ENCODE measurements at regions not wholly inside any gene's neighbourhood (a gene's known extent, or its start where the extent isn't known, plus 50 kb on each side); places are given as distances from the start of the nearest gene placed in this dataset.

DNA sequence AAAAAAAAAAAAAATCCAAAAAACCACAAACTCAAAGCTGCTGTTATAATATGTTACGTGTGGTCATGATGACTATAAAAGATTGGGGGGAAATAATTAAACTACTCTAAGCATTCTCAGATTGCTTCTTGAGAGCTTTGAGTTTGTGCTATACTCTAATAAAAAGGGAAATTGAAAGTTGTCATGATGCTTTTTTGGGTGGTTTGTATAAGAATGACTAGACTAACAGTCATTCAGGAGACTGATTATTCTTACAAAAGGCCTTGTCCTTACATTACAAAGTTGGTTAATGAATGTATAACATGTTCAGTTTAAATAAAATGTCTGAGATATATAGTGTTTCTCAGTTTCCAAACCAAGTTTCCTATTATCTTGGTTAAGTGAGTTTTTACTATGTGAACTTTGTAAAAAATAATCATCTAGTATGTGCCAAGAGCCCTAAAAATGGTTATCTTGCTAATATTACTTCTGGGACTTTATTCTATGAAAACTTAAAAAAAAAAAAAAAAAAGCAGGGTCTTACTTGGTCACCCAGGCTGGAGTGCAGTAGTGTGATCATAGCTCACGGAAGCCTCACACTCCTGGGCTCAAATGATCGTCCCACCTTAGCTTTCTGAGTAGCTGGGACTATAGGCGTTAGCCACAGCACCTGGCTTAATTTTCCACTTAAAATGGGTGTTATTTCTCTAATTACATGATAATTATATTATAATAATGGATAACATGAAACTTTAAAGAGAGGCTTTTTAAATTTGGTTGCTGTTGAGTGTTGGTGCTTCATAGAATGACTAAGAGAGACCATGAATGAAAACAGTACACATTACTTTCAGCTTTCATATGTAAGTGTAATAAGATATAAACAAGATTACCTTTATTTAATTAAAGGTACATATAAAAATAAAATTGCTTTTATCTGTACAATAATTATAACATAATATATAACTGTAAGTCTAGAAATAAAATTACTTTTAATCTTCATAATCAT, 459.6 kb upstream of the RGS6 start:
- no peak for TF ChIP-seq FOXP2 (optimal IDR thresholded peaks at IDR 0.05; ENCODE audit: borderline replicate concordance, extremely low read depth, extremely low read length, insufficient read depth)
- TF ChIP-seq TAF1 (IDR thresholded peaks at IDR 0.05; ENCODE audit: borderline replicate concordance, insufficient read depth, low read length): no peak
- TF ChIP-seq SIN3A (IDR thresholded peaks at IDR 0.05; ENCODE audit: borderline replicate concordance, insufficient read depth, low read length): no peak

DNA sequence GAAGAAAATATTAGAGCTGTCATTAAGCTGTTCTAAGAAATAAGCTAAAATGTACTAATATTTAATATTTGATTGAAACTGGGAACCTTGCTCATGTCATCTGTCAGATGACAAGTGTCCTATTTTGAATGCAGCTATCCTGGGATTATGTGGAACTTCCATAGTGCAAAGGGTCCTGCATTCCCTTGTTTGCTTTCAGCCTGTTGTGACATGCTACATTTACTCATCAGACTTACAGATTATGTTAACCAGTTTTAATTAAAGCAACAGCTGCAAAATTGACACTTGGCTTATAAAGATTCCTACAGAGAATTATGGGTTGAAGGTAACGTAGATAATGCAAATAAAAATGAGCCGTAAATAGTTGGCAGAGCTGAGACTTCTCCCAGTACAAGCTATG, 458.4 kb upstream of the RGS6 start:
- no peak for TF ChIP-seq TAF1 (IDR thresholded peaks at IDR 0.05; ENCODE audit: borderline replicate concordance, insufficient read depth, low read length)
- no peak for TF ChIP-seq FOXP2 (optimal IDR thresholded peaks at IDR 0.05; ENCODE audit: borderline replicate concordance, extremely low read depth, extremely low read length, insufficient read depth)
- TF ChIP-seq POLR2AphosphoS5 (IDR thresholded peaks at IDR 0.05; ENCODE audit: low read depth, low read length): no peak
- TF ChIP-seq SIN3A (IDR thresholded peaks at IDR 0.05; ENCODE audit: borderline replicate concordance, insufficient read depth, low read length): no peak
- TF ChIP-seq, protein P1, sequence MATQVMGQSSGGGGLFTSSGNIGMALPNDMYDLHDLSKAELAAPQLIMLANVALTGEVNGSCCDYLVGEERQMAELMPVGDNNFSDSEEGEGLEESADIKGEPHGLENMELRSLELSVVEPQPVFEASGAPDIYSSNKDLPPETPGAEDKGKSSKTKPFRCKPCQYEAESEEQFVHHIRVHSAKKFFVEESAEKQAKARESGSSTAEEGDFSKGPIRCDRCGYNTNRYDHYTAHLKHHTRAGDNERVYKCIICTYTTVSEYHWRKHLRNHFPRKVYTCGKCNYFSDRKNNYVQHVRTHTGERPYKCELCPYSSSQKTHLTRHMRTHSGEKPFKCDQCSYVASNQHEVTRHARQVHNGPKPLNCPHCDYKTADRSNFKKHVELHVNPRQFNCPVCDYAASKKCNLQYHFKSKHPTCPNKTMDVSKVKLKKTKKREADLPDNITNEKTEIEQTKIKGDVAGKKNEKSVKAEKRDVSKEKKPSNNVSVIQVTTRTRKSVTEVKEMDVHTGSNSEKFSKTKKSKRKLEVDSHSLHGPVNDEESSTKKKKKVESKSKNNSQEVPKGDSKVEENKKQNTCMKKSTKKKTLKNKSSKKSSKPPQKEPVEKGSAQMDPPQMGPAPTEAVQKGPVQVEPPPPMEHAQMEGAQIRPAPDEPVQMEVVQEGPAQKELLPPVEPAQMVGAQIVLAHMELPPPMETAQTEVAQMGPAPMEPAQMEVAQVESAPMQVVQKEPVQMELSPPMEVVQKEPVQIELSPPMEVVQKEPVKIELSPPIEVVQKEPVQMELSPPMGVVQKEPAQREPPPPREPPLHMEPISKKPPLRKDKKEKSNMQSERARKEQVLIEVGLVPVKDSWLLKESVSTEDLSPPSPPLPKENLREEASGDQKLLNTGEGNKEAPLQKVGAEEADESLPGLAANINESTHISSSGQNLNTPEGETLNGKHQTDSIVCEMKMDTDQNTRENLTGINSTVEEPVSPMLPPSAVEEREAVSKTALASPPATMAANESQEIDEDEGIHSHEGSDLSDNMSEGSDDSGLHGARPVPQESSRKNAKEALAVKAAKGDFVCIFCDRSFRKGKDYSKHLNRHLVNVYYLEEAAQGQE (IDR thresholded peaks at IDR 0.05; ENCODE audit: insufficient read depth in 1 of 2, low read depth in 2 of 2, low read length in 2 of 2): no peak

DNA sequence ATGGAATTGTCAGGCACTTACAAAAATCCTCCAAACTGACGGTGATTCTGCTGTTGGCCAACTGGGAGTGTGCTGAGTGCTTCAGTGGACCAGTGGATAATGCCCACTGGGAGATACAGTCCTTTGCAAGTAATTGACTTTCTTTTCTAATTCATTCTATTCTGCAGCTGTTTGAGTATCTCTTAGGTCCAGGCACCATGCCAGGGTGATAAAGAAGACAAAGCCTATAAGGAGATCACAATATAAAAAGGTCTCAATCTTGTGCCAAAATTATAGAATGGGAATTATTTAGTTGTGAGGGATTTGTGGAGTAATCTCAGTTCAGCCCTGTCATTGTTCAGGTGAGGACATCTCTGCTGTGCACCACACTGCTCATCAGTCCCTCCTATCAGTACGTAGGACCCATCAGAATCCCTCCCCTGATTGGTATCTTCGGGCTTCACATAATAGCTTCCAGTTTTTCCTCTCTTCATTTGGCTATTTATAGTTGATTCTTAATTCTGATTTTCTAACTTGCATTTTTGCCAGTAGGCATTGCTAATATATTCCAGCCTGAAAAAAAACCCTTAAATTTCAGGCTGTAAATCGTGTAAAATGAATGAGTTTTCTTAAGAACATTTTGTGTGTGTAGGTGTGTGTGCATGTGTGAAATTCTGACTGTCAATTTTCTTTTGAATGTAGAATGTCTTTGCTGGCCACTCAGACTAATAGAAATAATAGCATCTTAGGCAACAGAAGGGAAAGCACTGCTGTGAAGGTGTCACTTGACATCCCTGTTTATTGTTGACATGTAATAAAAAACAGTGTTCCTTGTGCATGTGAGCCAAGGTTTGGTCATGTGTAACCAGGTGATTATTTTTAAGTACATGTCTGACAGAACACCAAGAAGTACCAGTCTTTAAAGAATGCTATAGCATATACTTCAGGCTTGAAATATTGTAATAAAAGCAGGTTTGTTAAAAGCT, 457.6 kb upstream of the RGS6 start:
- no peak for TF ChIP-seq FOXP2 (optimal IDR thresholded peaks at IDR 0.05; ENCODE audit: borderline replicate concordance, extremely low read depth, extremely low read length, insufficient read depth)
- no peak for TF ChIP-seq TAF1 (IDR thresholded peaks at IDR 0.05; ENCODE audit: borderline replicate concordance, insufficient read depth, low read length)
- TF ChIP-seq POLR2AphosphoS5 (IDR thresholded peaks at IDR 0.05; ENCODE audit: low read depth, low read length): no peak
- TF ChIP-seq SIN3A (IDR thresholded peaks at IDR 0.05; ENCODE audit: borderline replicate concordance, insufficient read depth, low read length): no peak
- TF ChIP-seq, protein P1 (IDR thresholded peaks at IDR 0.05; ENCODE audit: insufficient read depth in 1 of 2, low read depth in 2 of 2, low read length in 2 of 2): no peak

DNA sequence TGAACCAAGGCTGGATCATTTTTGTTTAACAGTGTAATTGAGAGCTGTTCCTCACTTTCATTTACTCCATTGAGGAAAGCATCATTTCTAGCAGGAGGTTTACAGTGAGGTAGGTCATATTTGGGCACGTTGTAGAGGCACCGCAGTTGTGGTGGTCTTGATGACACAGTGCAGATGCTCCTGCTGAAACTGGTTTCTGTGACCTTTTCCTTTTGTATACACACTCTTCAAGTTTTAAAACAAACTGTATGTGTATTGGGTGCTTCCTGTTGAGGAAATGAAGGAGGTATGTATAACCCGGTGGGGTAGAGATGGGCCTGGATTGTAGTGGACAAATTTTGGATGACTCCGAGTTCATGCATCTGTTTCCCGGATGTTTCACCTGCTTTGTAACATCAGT, 456.3 kb upstream of the RGS6 start:
- TF ChIP-seq FOXP2 (optimal IDR thresholded peaks at IDR 0.05; ENCODE audit: borderline replicate concordance, extremely low read depth, extremely low read length, insufficient read depth) (no peak), SIN3A (IDR thresholded peaks at IDR 0.05; ENCODE audit: borderline replicate concordance, insufficient read depth, low read length) (no peak), TAF1 (IDR thresholded peaks at IDR 0.05; ENCODE audit: borderline replicate concordance, insufficient read depth, low read length) (no peak), POLR2AphosphoS5 (IDR thresholded peaks at IDR 0.05; ENCODE audit: low read depth, low read length) (no peak)
- TF ChIP-seq, protein P1 (IDR thresholded peaks at IDR 0.05; ENCODE audit: insufficient read depth in 1 of 2, low read depth in 2 of 2, low read length in 2 of 2): no peak

DNA sequence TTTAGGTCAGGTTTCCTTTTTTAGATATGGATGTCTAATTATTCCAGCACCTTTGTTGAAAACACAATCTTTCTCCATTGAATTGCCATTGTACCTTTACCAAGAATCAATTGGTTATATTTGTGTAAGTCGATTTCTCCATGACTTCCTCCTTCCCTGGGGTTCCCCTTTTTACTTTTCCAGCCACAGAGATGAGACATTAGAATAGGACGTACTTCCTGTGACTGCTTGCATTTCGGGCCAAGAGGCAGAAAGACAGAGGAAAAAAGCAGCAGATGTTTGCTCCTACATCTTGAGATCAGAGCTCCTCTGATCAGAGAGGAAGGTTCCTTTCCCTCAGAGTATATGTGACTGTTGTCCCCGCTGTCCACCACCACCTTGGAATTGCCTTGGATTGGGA, 453.7 kb upstream of the RGS6 start:
- TF ChIP-seq POLR2AphosphoS5 (IDR thresholded peaks at IDR 0.05; ENCODE audit: low read depth, low read length): no peak
- TF ChIP-seq TAF1 (IDR thresholded peaks at IDR 0.05; ENCODE audit: borderline replicate concordance, insufficient read depth, low read length): no peak
- TF ChIP-seq FOXP2 (optimal IDR thresholded peaks at IDR 0.05; ENCODE audit: borderline replicate concordance, extremely low read depth, extremely low read length, insufficient read depth): no peak
- no peak for TF ChIP-seq SIN3A (IDR thresholded peaks at IDR 0.05; ENCODE audit: borderline replicate concordance, insufficient read depth, low read length)
- TF ChIP-seq, protein P1 (IDR thresholded peaks at IDR 0.05; ENCODE audit: insufficient read depth in 1 of 2, low read depth in 2 of 2, low read length in 2 of 2): no peak
